ENCODE measurements at regions not wholly inside any gene's neighbourhood (a gene's known extent, or its start where the extent isn't known, plus 50 kb on each side); places are given as distances from the start of the nearest gene placed in this dataset.

DNA sequence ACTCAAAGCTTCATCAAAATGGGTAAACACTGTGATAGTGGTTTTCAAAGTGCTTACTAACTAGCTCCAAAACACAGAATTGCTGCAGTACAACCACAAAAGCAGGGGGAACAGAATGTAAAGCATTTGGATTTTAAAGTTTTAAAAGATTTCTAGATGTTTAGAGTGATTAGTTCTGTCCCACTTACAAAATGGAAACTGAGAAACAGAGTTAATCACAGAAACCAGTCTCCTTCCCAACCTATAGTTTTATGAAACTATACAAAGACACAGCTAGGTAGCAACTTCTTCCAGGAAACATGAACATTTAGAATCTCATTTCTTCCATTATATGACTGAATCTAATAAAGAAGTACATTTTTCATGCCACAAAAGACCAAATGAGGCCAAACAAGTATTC lies 73.8 kb upstream of the HNRNPA3 start:
- H3K36me3 ChIP-seq (ENCODE audit: insufficient read depth, low read length), result no peaks in the 10 kb centered on the region
- no peaks in the 10 kb centered on the region for H3K9me3 ChIP-seq (ENCODE audit: low read length)
- intact Hi-C loops (cut with micrococcal nuclease; ENCODE audit: unreplicated experiment), result no loop called here
- no TSS peak for BruUV-seq (replicated peaks)
- H2AFZ ChIP-seq (ENCODE audit: low read length), result no peak overlapping the region
- ChIA-PET POLR2A (interaction anchor here (0.6 to 1.2 kb wide), 2 partner anchors 10 to 49 kb away, joined by 3 read pairs; no protein-coding TSS in a partner anchor), CTCF (ENCODE audit: unreplicated experiment) (no interaction called here)
- H4K20me1 ChIP-seq (ENCODE audit: insufficient read depth, low read length), result no peaks in the 10 kb centered on the region
- H3K9me2 ChIP-seq (ENCODE audit: insufficient read depth, low read length), result no peaks in the 10 kb centered on the region
- H3K4me2 ChIP-seq (ENCODE audit: low read length), result no peak overlapping the region
- DNase-seq (ENCODE audit: low spot score), result no peak
- H3K4me3 ChIP-seq (ENCODE audit: low read depth, low read length, poor library complexity, severe bottlenecking), result no peak overlapping the region
- H3K79me2 ChIP-seq (ENCODE audit: insufficient read depth, low read depth, low read length), result no peaks in the 10 kb centered on the region
- no peak overlapping the region for H3K27ac ChIP-seq (ENCODE audit: low read depth, low read length, poor library complexity, severe bottlenecking)
- H3K4me1 ChIP-seq (ENCODE audit: insufficient read depth, low read length, poor library complexity, severe bottlenecking), result no peaks in the 10 kb centered on the region
- TF ChIP-seq EZH2phosphoT487 (IDR thresholded peaks at IDR 0.05; ENCODE audit: borderline replicate concordance, low read depth, low read length) (no peak), CTCF (conservative IDR thresholded peaks at IDR 0.05; ENCODE audit: low read length) (no peak)

DNA sequence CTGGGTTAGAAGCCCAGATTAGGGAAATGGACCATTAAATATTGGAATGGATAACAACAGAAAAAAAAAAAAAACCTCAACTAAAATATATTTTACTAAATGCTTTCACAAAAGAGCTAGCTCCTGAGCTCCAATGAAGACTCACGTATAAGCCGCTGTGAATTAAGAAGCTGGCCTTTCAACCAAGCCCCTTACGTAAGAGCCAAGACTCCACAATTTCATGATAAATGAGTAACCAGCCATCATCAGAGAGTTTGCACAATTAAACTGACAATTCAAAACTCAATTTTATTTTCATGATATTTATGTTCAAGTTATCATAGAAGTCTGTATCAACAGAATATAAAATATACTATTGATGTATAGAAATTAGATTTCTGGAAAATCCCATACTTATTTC lies 70.7 kb upstream of the HNRNPA3 start:
- Histone ChIP-seq H3K9me2 (ENCODE audit: insufficient read depth, low read length) (no peaks in the 10 kb centered on the region), H3K4me1 (ENCODE audit: insufficient read depth, low read length, poor library complexity, severe bottlenecking) (no peaks in the 10 kb centered on the region), H3K79me2 (ENCODE audit: insufficient read depth, low read depth, low read length) (no peaks in the 10 kb centered on the region), H4K20me1 (ENCODE audit: insufficient read depth, low read length) (no peaks in the 10 kb centered on the region), H3K36me3 (ENCODE audit: insufficient read depth, low read length) (no peaks in the 10 kb centered on the region), H2AFZ (ENCODE audit: low read length) (no peak overlapping the region), H3K4me2 (ENCODE audit: low read length) (no peak overlapping the region), H3K9me3 (ENCODE audit: low read length) (no peaks in the 10 kb centered on the region), H3K27ac (ENCODE audit: low read depth, low read length, poor library complexity, severe bottlenecking) (no peak overlapping the region), H3K4me3 (ENCODE audit: low read depth, low read length, poor library complexity, severe bottlenecking) (no peak overlapping the region)
- no peak for DNase-seq (ENCODE audit: low spot score)
- TF ChIP-seq CTCF (conservative IDR thresholded peaks at IDR 0.05; ENCODE audit: low read length) (no peak), EZH2phosphoT487 (IDR thresholded peaks at IDR 0.05; ENCODE audit: borderline replicate concordance, low read depth, low read length) (no peak)
- CTCF ChIA-PET (ENCODE audit: unreplicated experiment), result no interaction called here
- no TSS peak for BruUV-seq (replicated peaks)
- POLR2A ChIA-PET, result interaction anchor here (0.5 to 1.5 kb wide), 3 partner anchors 25 to 131 kb away, joined by 3 to 4 read pairs (median 3); no protein-coding TSS in a partner anchor
- intact Hi-C loops (cut with micrococcal nuclease; ENCODE audit: unreplicated experiment), result loop anchor here (10.0 kb wide), 1 partner anchor 487 kb away; no protein-coding TSS in a partner anchor

DNA sequence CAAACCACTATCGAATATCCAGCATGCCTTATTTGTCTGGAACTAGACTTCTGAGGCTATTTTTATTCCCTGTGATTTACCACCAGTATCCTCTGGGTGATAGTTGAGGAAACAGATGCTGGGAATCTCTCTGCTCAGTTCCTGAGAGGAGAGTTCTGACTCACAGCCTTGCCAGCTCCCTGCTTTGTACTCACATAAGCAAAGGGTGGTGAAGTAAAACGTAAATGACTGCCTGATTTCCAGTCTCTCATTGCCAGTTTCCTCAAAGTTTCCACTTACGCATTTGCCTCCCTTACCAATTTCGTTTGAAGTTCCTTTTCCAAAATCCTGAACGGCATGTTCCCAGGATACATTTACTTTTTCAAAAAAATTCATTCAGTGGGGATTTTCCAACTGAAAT lies 69.2 kb upstream of the HNRNPA3 start:
- Histone ChIP-seq H3K4me1 (ENCODE audit: insufficient read depth, low read length, poor library complexity, severe bottlenecking) (peaks cover 9% of the 10 kb centered on the region), H3K9me3 (ENCODE audit: low read length) (no peaks in the 10 kb centered on the region), H3K4me2 (ENCODE audit: low read length) (no peak overlapping the region), H4K20me1 (ENCODE audit: insufficient read depth, low read length) (no peaks in the 10 kb centered on the region), H3K36me3 (ENCODE audit: insufficient read depth, low read length) (no peaks in the 10 kb centered on the region), H3K4me3 (ENCODE audit: low read depth, low read length, poor library complexity, severe bottlenecking) (no peak overlapping the region), H3K9me2 (ENCODE audit: insufficient read depth, low read length) (no peaks in the 10 kb centered on the region), H2AFZ (ENCODE audit: low read length) (no peak overlapping the region), H3K79me2 (ENCODE audit: insufficient read depth, low read depth, low read length) (no peaks in the 10 kb centered on the region), H3K27ac (ENCODE audit: low read depth, low read length, poor library complexity, severe bottlenecking) (no peak overlapping the region)
- POLR2A ChIA-PET, result no interaction called here
- BruUV-seq (replicated peaks), result no TSS peak
- TF ChIP-seq EZH2phosphoT487 (IDR thresholded peaks at IDR 0.05; ENCODE audit: borderline replicate concordance, low read depth, low read length) (no peak), CTCF (conservative IDR thresholded peaks at IDR 0.05; ENCODE audit: low read length) (no peak)
- CTCF ChIA-PET (ENCODE audit: unreplicated experiment), result no interaction called here
- no peak for DNase-seq (ENCODE audit: low spot score)
- intact Hi-C loops (cut with micrococcal nuclease; ENCODE audit: unreplicated experiment), result loop anchor here (10.0 kb wide), 1 partner anchor 489 kb away; no protein-coding TSS in a partner anchor
